Mesodermal cell (in vitro differentiated cells): ENCODE measurements at regions not wholly inside any gene's neighbourhood (a gene's known extent, or its start where the extent isn't known, plus 50 kb on each side); places are given as distances from the start of the nearest gene placed in this dataset.

Experiments
- H3K27ac ChIP-seq: 2 replicates; pipeline ENCODE4 v1.7.0; 2013; ENCODE audit warnings: mild to moderate bottlenecking, low read depth, low read length, moderate library complexity; ENCODE audit not compliant: severe bottlenecking
- H3K36me3 ChIP-seq: 2 replicates; pipeline ENCODE4 v1.7.1; 2013; ENCODE audit warnings: mild to moderate bottlenecking, low read length, moderate library complexity; ENCODE audit not compliant: control insufficient read depth, insufficient read depth
- H3K4me1 ChIP-seq: one replicate; pipeline ENCODE4 v1.7.1; 2013; ENCODE audit warnings: mild to moderate bottlenecking, low read length; ENCODE audit not compliant: insufficient read depth, control insufficient read depth, poor library complexity, severe bottlenecking
- H3K4me3 ChIP-seq: 2 replicates; pipeline ENCODE4 v1.7.0; 2013; ENCODE audit warnings: low read length, control low read depth, mild to moderate bottlenecking; ENCODE audit not compliant: insufficient read depth, poor library complexity, severe bottlenecking; ENCODE audit errors: extremely low read depth
- H3K9me3 ChIP-seq: 2 replicates; pipeline ENCODE4 v1.7.1; 2013; ENCODE audit warnings: mild to moderate bottlenecking, low read length, moderate library complexity; ENCODE audit not compliant: control insufficient read depth
- WGBS, 2 experiments: methylation state at CpG; one replicate each; pipeline ENCODE4 v1.1.5; 2013; ENCODE audit warnings: missing lambda C conversion rate in 2 of 2; ENCODE audit not compliant: insufficient coverage in 2 of 2; 5-methylcytosine and 5-hydroxymethylcytosine counted together

- H3K4me3 ChIP-seq: no peak overlapping the region
- H3K9me3 ChIP-seq: no peaks in the 10 kb centered on the region
- 86 to 100% methylated on average over 1 of the region's 3 CpGs for WGBS, 2 experiments
- H3K4me1 ChIP-seq: no peaks in the 10 kb centered on the region
- no peak overlapping the region for H3K27ac ChIP-seq
- H3K36me3 ChIP-seq: no peaks in the 10 kb centered on the region
Observed at GRCh38 chr16:9322769-9323168, 231.3 kb downstream of the HAPSTR1 start.

GRCh38 chr16:9323170-9323569 lies 231.7 kb downstream of the HAPSTR1 start:
- H3K27ac ChIP-seq: no peak overlapping the region
- 90 to 100% methylated on average over 1 to 2 of the region's 4 CpGs for WGBS, 2 experiments
- H3K4me3 ChIP-seq: no peak overlapping the region
- H3K9me3 ChIP-seq: no peaks in the 10 kb centered on the region
- H3K36me3 ChIP-seq: no peaks in the 10 kb centered on the region
- no peaks in the 10 kb centered on the region for H3K4me1 ChIP-seq

GRCh38 chr16:9327253-9327652 lies 235.8 kb downstream of the HAPSTR1 start:
- Histone ChIP-seq H3K9me3 (no peaks in the 10 kb centered on the region), H3K27ac (no peak overlapping the region), H3K4me3 (no peak overlapping the region), H3K36me3 (no peaks in the 10 kb centered on the region), H3K4me1 (peaks cover 3% of the 10 kb centered on the region)
- WGBS, 2 experiments: 100% methylated on average over 4 to 5 of the region's 5 CpGs

- Histone ChIP-seq H3K4me3 (no peak overlapping the region), H3K36me3 (no peaks in the 10 kb centered on the region), H3K9me3 (no peaks in the 10 kb centered on the region), H3K27ac (no peak overlapping the region), H3K4me1 (peaks cover 3% of the 10 kb centered on the region)
- 92 to 96% methylated on average over 4 of the region's 4 CpGs for WGBS, 2 experiments
Observed at GRCh38 chr16:9328411-9328810, 237.0 kb downstream of the HAPSTR1 start.

GRCh38 chr16:9330095-9330494 lies 238.7 kb downstream of the HAPSTR1 start:
- Histone ChIP-seq H3K36me3 (no peaks in the 10 kb centered on the region), H3K27ac (no peak overlapping the region), H3K4me3 (no peak overlapping the region), H3K9me3 (no peaks in the 10 kb centered on the region), H3K4me1 (peaks cover 3% of the 10 kb centered on the region)
- WGBS, 2 experiments: 74 to 79% methylated on average over 3 to 6 of the region's 7 CpGs

GRCh38 chr16:9331503-9331902 lies 240.1 kb downstream of the HAPSTR1 start:
- H3K36me3 ChIP-seq: no peaks in the 10 kb centered on the region
- H3K4me3 ChIP-seq: no peak overlapping the region
- no peaks in the 10 kb centered on the region for H3K9me3 ChIP-seq
- WGBS, 2 experiments: no CpG with 5 or more reads among the region's 1 CpG
- H3K4me1 ChIP-seq: peaks cover 3% of the 10 kb centered on the region
- no peak overlapping the region for H3K27ac ChIP-seq

GRCh38 chr16:9332574-9333148 lies 241.2 kb downstream of the HAPSTR1 start:
- H3K9me3 ChIP-seq: no peaks in the 10 kb centered on the region
- no peak overlapping the region for H3K4me3 ChIP-seq
- 78 to 100% methylated on average over 1 to 2 of the region's 5 CpGs for WGBS, 2 experiments

GRCh38 chr16:9333469-9333868 lies 242.0 kb downstream of the HAPSTR1 start:
- no peak overlapping the region for H3K27ac ChIP-seq
- peaks cover 3% of the 10 kb centered on the region for H3K4me1 ChIP-seq
- no CpG with 5 or more reads among the region's 2 CpGs for WGBS, 2 experiments
- no peaks in the 10 kb centered on the region for H3K9me3 ChIP-seq
- no peaks in the 10 kb centered on the region for H3K36me3 ChIP-seq
- no peak overlapping the region for H3K4me3 ChIP-seq

More at GRCh38 chr16:9332574-9333148, 241.2 kb downstream of the HAPSTR1 start:
- Histone ChIP-seq H3K27ac (no peak overlapping the region), H3K36me3 (no peaks in the 10 kb centered on the region), H3K4me1 (peaks cover 3% of the 10 kb centered on the region)

GRCh38 chr16:9334103-9334502 lies 242.7 kb downstream of the HAPSTR1 start:
- no peaks in the 10 kb centered on the region for H3K9me3 ChIP-seq
- no CpG with 5 or more reads among the region's 1 CpG for WGBS, 2 experiments
- H3K36me3 ChIP-seq: no peaks in the 10 kb centered on the region
- H3K4me1 ChIP-seq: peaks cover 3% of the 10 kb centered on the region
- no peak overlapping the region for H3K27ac ChIP-seq
- no peak overlapping the region for H3K4me3 ChIP-seq

GRCh38 chr16:9337308-9338032 lies 246.0 kb downstream of the HAPSTR1 start:
- Histone ChIP-seq H3K9me3 (no peaks in the 10 kb centered on the region), H3K36me3 (no peaks in the 10 kb centered on the region), H3K27ac (no peak overlapping the region), H3K4me1 (no peaks in the 10 kb centered on the region), H3K4me3 (no peak overlapping the region)
- WGBS, 2 experiments: 83% methylated on average over 1 of the region's 4 CpGs; no CpG with 5 or more reads in 1 of the 2 experiments

GRCh38 chr16:9338068-9338467 lies 246.6 kb downstream of the HAPSTR1 start:
- Histone ChIP-seq H3K36me3 (no peaks in the 10 kb centered on the region), H3K4me3 (no peak overlapping the region), H3K9me3 (no peaks in the 10 kb centered on the region), H3K4me1 (no peaks in the 10 kb centered on the region), H3K27ac (no peak overlapping the region)
- WGBS, 2 experiments: 86 to 90% methylated on average over 1 of the region's 2 CpGs
